Ovary (tissue), 3 donors: ENCODE measurements at regions not wholly inside any gene's neighbourhood (a gene's known extent, or its start where the extent isn't known, plus 50 kb on each side); places are given as distances from the start of the nearest gene placed in this dataset.

Source experiments
- CTCF ChIP-seq, 3 donors: fragments of 450-650 bp in 2 of 3; fragments of 200-600 bp in 1 of 3; IDR thresholded peaks; one replicate each; pipeline versions ENCODE4 v1.5.1 to v1.8.0; 2016 to 2022; ENCODE audit warnings: antibody characterized with exemption in 3 of 3, mild to moderate bottlenecking in 1 of 3
- EP300 ChIP-seq: sonication (generic); formaldehyde crosslinking; IDR thresholded peaks from one replicate; pipeline ENCODE4 v1.6.1; 2017; ENCODE audit warnings: antibody characterized with exemption
- donor health status: DM: no; HTN: no; CAD: no.

GRCh38 chr4:178356725-178357124 is 914.5 kb upstream of the AGA start:
- no peak for TF ChIP-seq CTCF (IDR thresholded peaks at IDR 0.05)
- TF ChIP-seq EP300 = no peak
